OCI-LY7 (cell line): ENCODE measurements at regions not wholly inside any gene's neighbourhood (a gene's known extent, or its start where the extent isn't known, plus 50 kb on each side); places are given as distances from the start of the nearest gene placed in this dataset.

ENCODE experiments used
- BruUV-seq: library from RNA; stranded (reverse); fragments of 400-500 nt; replicated peaks from 2 replicates; lab custom pipeline; 2021; lab: Mats Ljungman, UMichigan
- CTCF ChIA-PET: fragments of 300-600 bp; sonication (Branson Sonifier 250); formaldehyde crosslinking; loops from one replicate; lab custom pipeline; 2022; ENCODE audit warnings: antibody characterized with exemption; ENCODE audit not compliant: unreplicated experiment; lab: Charles Lee
- POLR2A ChIA-PET: fragments of 300-600 bp; sonication (Branson Sonifier 250); formaldehyde crosslinking; loops from one replicate; lab custom pipeline; 2022; ENCODE audit warnings: antibody characterized with exemption; lab: Charles Lee
- DNase-seq: peaks from one replicate; pipeline ENCODE4 v3.0.0-alpha.2; 2015; ENCODE audit warnings: low spot score
- H2AFZ ChIP-seq: fragments of 200-600 bp; sonication (generic), shearing (Covaris generic); 2 replicates; pipeline ENCODE4 v1.6.1; 2014; ENCODE audit warnings: mild to moderate bottlenecking, antibody characterized with exemption, low read length, moderate library complexity
- H3K27ac ChIP-seq: fragments of 200-600 bp; sonication (generic); 2 replicates; pipeline ENCODE4 v1.5.1; 2014; ENCODE audit warnings: mixed run types, low read depth, mild to moderate bottlenecking, moderate library complexity, low read length, inconsistent platforms; ENCODE audit not compliant: poor library complexity, severe bottlenecking
- H3K36me3 ChIP-seq: fragments of 200-600 bp; sonication (generic); 2 replicates; pipeline ENCODE4 v1.6.1; 2014; ENCODE audit warnings: mild to moderate bottlenecking, antibody characterized with exemption, low read length, moderate library complexity, mixed read lengths; ENCODE audit not compliant: insufficient read depth
- H3K4me1 ChIP-seq: fragments of 200-600 bp; sonication (generic); 2 replicates; pipeline ENCODE4 v1.5.1; 2014; ENCODE audit warnings: mild to moderate bottlenecking, low read length; ENCODE audit not compliant: insufficient read depth, poor library complexity, severe bottlenecking
- H3K4me2 ChIP-seq: fragments of 200-600 bp; sonication (generic); 2 replicates; pipeline ENCODE4 v1.6.1; 2014; ENCODE audit warnings: mild to moderate bottlenecking, low read length
- H3K4me3 ChIP-seq: fragments of 200-600 bp; sonication (generic); 2 replicates; pipeline ENCODE4 v1.5.1; 2014; ENCODE audit warnings: mild to moderate bottlenecking, low read depth, low read length; ENCODE audit not compliant: poor library complexity, severe bottlenecking
- H3K79me2 ChIP-seq: fragments of 200-600 bp; sonication (generic); 2 replicates; pipeline ENCODE4 v1.6.1; 2016; ENCODE audit warnings: low read depth, mild to moderate bottlenecking, low read length, moderate library complexity, mixed read lengths; ENCODE audit not compliant: insufficient read depth
- H3K9me2 ChIP-seq: fragments of 200-600 bp; sonication (generic); 2 replicates; pipeline ENCODE4 v1.6.1; 2016; ENCODE audit warnings: mild to moderate bottlenecking, low read length, mixed read lengths; ENCODE audit not compliant: insufficient read depth
- H3K9me3 ChIP-seq: fragments of 200-600 bp; sonication (generic); 2 replicates; pipeline ENCODE4 v1.6.1; 2014; ENCODE audit warnings: mild to moderate bottlenecking, mixed run types, low read length, mixed read lengths
- H4K20me1 ChIP-seq: fragments of 200-600 bp; sonication (generic); 2 replicates; pipeline ENCODE4 v1.6.1; 2014; ENCODE audit warnings: mild to moderate bottlenecking, antibody characterized with exemption, low read length, moderate library complexity, mixed read lengths; ENCODE audit not compliant: insufficient read depth
- EZH2phosphoT487 ChIP-seq: fragments of 200-600 bp; sonication (generic); IDR thresholded peaks from 2 replicates; pipeline ENCODE4 v1.6.1; 2018; ENCODE audit warnings: low read depth, borderline replicate concordance, mild to moderate bottlenecking, mixed run types, antibody characterized with exemption, low read length, moderate library complexity, mixed read lengths
- intact Hi-C: fragments of 100-400 bp; cut with micrococcal nuclease; formaldehyde crosslinking; loops from one replicate; pipeline ENCODE4 v1.10.0; 2022; ENCODE audit not compliant: unreplicated experiment
- TF ChIP-seq, protein P1 (sequence below): fragments of 200-600 bp; sonication (generic); conservative IDR thresholded peaks from 2 replicates; pipeline ENCODE4 v1.5.1; 2014; ENCODE audit warnings: mild to moderate bottlenecking, antibody characterized with exemption, low read length, moderate library complexity, mixed read lengths

DNA sequence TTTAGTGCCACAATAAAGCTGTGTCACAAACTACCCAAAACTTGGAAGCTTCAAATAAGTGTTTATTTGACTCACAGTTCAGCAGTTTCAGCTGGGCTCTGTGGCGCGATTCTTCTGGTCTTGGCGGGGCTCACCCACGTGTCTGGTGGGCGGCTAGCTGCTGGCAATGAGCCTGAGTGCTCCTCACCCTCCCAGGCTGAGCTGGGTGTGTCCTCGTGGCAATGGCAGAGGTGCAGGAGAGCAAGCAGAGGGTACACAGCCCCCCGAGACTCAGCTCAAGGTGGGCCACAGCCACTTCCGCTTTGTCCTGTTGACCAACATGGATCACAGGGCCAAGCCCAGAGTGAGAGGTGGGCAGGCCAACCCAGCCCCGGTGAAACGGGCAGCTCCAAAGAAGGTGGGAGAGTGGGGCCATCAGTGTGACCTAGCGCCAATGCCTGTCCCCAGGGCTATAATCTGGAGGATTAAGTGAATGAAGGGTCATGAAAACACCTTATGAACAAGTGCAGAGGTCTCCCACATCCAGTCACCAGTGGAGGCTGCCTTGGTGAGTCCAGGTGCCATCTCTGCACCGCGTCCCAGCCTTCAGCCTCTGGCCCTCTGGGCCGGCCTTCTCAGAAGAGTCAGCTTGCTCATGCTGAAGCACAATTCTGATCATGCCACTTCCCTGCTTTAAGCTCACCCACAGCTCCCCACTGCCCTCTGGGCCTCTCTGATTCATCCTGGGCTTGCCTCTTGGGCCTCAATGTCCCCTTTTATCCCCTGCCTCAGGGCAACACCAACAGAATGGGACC lies 74.6 kb upstream of the RTL6 start:
- intact Hi-C loops, result no loop called here
- no peak for DNase-seq

GRCh38 chr22:44571566-44572413 lies 73.8 kb upstream of the RTL6 start:
- no peak overlapping the region for H3K27ac ChIP-seq
- H2AFZ ChIP-seq, result no peak overlapping the region
- H3K4me2 ChIP-seq, result no peak overlapping the region
- H3K36me3 ChIP-seq, result no peaks in the 10 kb centered on the region
- no peak overlapping the region for H3K4me3 ChIP-seq
- BruUV-seq, result no TSS peak
- intact Hi-C loops, result no loop called here
- H4K20me1 ChIP-seq, result no peaks in the 10 kb centered on the region
- ChIA-PET CTCF (interaction anchor here (0.8 kb wide), 1 partner anchor 578 kb away, joined by 4 read pairs; no protein-coding TSS in a partner anchor), POLR2A (no interaction called here)
- H3K9me3 ChIP-seq, result no peaks in the 10 kb centered on the region
- TF ChIP-seq, protein P1, sequence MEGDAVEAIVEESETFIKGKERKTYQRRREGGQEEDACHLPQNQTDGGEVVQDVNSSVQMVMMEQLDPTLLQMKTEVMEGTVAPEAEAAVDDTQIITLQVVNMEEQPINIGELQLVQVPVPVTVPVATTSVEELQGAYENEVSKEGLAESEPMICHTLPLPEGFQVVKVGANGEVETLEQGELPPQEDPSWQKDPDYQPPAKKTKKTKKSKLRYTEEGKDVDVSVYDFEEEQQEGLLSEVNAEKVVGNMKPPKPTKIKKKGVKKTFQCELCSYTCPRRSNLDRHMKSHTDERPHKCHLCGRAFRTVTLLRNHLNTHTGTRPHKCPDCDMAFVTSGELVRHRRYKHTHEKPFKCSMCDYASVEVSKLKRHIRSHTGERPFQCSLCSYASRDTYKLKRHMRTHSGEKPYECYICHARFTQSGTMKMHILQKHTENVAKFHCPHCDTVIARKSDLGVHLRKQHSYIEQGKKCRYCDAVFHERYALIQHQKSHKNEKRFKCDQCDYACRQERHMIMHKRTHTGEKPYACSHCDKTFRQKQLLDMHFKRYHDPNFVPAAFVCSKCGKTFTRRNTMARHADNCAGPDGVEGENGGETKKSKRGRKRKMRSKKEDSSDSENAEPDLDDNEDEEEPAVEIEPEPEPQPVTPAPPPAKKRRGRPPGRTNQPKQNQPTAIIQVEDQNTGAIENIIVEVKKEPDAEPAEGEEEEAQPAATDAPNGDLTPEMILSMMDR, result no peak
- TF ChIP-seq EZH2phosphoT487, result no peak
- H3K4me1 ChIP-seq, result no peaks in the 10 kb centered on the region
- H3K9me2 ChIP-seq, result no peaks in the 10 kb centered on the region
- no peaks in the 10 kb centered on the region for H3K79me2 ChIP-seq
- DNase-seq, result no peak

More for the DNA sequence above, 74.6 kb upstream of the RTL6 start:
- H3K4me3 ChIP-seq, result no peak overlapping the region
- CTCF ChIA-PET, result no interaction called here
- H3K79me2 ChIP-seq, result no peaks in the 10 kb centered on the region
- no peaks in the 10 kb centered on the region for H3K36me3 ChIP-seq
- POLR2A ChIA-PET, result no interaction called here
- no peak overlapping the region for H3K4me2 ChIP-seq
- BruUV-seq, result no TSS peak
- no peaks in the 10 kb centered on the region for H4K20me1 ChIP-seq
- no peaks in the 10 kb centered on the region for H3K9me2 ChIP-seq
- no peaks in the 10 kb centered on the region for H3K4me1 ChIP-seq
- H3K27ac ChIP-seq, result no peak overlapping the region
- TF ChIP-seq EZH2phosphoT487, result no peak
- TF ChIP-seq, protein P1, result no peak
- no peaks in the 10 kb centered on the region for H3K9me3 ChIP-seq
- H2AFZ ChIP-seq, result no peak overlapping the region
